Stimulated activated naive CD8-positive, alpha-beta T cell treated with anti-CD3 and anti-CD28 coated beads, Interleukin-15, Interleukin-2, amounts not matched to agents 100 U/mL and 50 U/mL, for 24 hours (primary cell): ENCODE measurements at regions not wholly inside any gene's neighbourhood (a gene's known extent, or its start where the extent isn't known, plus 50 kb on each side); places are given as distances from the start of the nearest gene placed in this dataset.
A peak's percentile ranks its signal among the peaks of the same experiment; 100 is the strongest.

Source experiments
- ATAC-seq: fragments of 150-1000 bp; cut with Tn5 transposase; one replicate; pipeline ENCODE4 v1.10.0; 2021
- DNase-seq: peaks from one replicate; pipeline ENCODE4 v3.0.0; 2021

GRCh38 chr14:31944256-31945073 is 132.6 kb upstream of the ARHGAP5 start:
- ATAC-seq (peak; percentile 10), DNase-seq (no peak)

DNA sequence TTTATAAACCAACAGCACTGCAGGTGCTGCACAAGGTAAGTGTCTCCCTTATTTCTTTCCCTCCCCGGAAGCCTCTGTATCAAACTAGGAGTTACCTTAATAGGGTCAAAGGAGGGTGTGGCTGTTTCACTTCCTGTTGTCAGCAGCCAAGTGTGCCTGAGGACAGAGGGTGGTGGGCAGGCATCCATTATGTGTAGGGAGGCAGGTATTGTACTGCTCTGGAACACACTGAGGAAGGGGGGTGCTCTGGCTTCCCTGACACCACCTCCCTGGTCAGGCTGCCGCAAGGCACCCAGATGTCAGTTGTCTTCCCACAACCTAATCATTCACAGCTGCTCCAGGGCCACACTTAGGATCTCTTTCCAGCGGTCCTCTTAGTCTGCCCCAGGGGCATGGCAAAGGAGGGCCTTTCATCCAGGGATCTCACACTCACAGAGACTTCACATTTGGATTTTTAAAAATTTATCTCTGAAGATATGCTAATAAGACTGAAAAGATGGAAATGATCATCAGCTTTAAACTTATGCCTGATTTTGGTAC is 132.0 kb upstream of the ARHGAP5 start:
- peak; percentile 20 for ATAC-seq
- no peak for DNase-seq

- DNase-seq = no peak
- no peak for ATAC-seq
Measured at GRCh38 chr14:31945701-31946100, 131.4 kb upstream of the ARHGAP5 start.

- DNase-seq = no peak
- no peak for ATAC-seq
Measured at GRCh38 chr14:31947076-31947475, 130.0 kb upstream of the ARHGAP5 start.

DNA sequence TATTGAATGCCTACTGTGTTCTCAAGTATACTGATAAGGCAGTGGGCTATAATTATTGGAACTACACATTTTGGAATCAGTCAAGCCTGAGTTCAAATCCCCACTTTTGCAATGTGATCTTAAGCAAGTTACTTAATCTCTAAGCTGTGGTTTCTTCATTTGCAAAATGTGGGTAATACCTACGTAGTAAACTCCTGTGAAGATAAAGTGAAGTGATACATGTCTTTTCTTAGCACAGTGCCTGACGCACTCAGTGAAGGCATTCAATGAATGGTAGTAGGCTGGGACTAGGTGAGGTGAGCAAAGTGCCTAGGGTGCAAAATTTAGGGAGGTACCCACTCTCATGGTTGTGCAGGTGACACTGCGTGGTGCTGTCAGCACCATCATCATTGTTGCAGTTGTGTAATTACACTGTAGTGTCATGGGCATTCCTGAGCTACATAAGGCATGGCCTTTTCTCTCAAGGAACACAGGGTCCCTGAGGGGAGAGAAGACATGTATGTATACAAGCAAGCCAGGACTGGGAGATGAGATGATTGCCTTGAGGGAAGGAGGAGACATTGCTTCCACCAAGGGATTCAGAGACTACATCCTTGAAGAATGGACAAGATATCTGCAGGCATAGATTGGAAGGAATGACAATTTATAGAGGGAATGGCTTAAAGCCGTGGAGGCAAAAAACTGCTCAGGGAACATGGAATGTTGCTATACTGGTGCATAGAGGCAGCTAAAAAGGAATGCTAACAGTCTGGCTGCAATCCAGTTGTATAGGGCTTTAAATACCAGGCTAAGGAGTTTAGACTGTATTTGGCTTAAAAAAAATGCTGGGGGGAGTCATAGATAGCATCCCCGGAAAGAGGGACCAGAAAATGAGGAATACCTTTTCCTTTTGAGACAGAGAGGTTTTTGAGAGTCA is 129.2 kb upstream of the ARHGAP5 start:
- ATAC-seq = no peak
- DNase-seq = no peak

- DNase-seq (no peak), ATAC-seq (no peak)
Measured at GRCh38 chr14:31949709-31950108, 127.4 kb upstream of the ARHGAP5 start.

GRCh38 chr14:31950331-31950730 is 126.8 kb upstream of the ARHGAP5 start:
- ATAC-seq (no peak), DNase-seq (no peak)

DNA sequence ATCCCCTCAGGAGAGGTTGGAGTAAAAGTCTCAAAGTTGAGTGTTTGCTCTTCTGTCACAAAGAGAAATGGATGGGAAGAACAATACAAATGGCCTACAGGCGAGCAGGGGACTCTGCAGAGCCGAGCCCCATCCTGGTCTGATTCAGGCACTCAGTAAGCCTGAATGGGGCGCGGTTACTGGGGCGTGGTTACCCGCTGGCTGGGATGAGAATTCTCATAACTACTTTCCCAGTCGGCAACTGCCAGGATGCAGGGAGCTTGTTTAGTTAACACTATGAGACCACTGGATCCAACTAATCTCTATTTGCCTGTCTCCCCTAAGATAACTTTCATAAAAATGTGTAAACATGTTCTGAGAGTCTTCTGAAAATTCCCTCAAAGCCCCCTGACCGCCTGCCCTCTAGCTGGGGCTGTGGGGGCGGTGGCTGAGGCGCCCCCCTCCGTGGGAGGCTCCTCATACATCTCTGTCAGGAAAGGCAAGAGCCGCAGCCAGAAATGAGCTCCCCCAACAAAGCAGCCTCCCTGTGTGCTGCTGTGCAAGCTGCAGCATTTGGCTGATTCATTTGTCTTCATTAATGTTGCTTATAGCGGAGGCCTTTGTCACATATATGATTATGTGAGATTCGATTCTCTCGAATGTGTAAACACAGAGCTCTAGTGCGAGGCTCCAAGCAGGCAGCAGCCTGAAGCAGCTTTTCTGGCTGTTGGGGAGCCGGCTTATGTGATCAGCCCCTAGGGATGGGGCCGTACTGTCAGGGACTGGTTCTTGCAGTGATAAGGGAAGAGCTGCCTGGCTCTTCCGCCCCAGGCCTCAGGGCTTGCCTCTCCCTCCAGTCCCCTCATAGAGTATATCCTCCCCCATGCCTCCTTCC is 126.1 kb upstream of the ARHGAP5 start:
- ATAC-seq (no peak), DNase-seq (no peak)

DNA sequence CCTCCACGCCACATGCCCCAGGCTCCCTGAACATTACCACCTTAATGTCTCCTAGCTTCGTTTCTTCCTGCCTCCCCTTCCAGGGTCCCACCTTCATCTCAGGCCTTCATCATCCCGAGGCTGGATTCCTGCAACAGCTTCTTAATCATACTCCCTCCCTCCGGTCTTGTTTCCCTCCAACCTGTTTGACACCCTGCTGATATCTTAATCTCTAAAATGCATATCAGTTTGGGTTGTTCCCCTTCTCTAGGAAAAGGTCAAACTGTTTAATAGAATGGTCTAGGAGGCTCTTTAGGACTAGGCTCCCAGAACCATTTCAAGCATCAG is 125.5 kb upstream of the ARHGAP5 start:
- ATAC-seq = no peak

DNA sequence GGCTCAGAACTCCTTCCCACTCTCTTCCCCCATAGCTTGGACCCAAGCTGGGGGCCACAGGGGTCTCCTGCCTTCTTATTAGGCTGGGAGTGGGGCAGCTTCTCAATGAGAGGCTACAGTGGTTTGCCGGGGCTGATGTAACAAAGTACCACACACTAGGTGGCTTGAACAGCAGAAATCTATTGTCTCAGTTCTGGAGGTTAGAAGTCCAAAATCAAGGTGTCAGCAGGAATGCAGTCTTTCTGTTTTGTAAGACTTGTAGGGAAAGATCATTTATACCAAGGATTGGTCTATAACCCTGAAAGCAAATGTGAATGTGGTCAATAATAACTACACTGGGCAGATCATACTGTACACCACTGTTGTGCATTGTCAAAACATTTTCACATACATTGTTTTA is 124.5 kb upstream of the ARHGAP5 start:
- no peak for ATAC-seq
- no peak for DNase-seq

More for the DNA sequence above, 125.5 kb upstream of the ARHGAP5 start:
- no peak for DNase-seq

GRCh38 chr14:31953210-31953609 is 123.9 kb upstream of the ARHGAP5 start:
- no peak for DNase-seq

DNA sequence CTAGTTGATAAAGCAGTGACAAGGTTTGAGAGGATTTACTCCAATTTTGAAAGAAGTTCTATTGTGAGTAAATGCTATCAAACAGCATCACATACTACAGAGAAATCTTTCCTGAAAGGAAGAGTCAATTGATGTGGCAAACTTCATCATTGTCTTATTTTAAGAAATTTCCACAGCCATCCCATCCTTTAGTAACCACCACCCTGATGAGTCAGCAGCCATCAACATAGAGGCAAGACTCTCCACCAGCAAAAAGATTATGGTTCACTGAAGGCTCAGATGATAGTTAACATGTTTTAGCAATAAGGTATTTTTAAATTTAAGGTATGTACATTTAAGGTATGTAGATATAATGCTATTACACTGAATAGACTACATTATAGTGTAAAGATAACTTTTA is 122.1 kb upstream of the ARHGAP5 start:
- ATAC-seq = no peak
- no peak for DNase-seq

More at GRCh38 chr14:31953210-31953609, 123.9 kb upstream of the ARHGAP5 start:
- ATAC-seq = no peak

GRCh38 chr14:31955936-31956579 is 121.0 kb upstream of the ARHGAP5 start:
- DNase-seq (no peak), ATAC-seq (no peak)

DNA sequence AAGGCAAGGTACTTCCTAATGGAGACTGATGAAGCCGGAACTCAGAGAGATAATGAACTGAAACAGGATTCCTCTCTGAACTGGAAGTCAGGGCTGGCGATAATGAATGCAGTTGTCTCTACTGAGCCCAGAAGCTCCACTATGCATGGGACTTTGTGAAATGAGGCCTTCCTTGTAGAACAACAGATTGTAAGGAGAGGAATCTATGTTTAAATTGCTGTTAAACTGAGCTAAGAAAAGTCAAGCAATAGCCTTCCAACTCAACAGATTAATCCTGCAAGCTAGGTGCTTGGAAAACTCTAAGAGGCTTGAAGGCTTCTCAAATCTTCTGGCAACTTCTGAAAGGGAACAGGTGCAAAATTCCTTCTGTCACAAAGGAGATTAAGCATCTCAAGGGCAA is 119.5 kb upstream of the ARHGAP5 start:
- ATAC-seq = no peak
- DNase-seq = no peak

GRCh38 chr14:31960039-31960438 is 117.1 kb upstream of the ARHGAP5 start:
- no peak for ATAC-seq
- DNase-seq = no peak

- no peak for DNase-seq
- no peak for ATAC-seq
Measured at GRCh38 chr14:31961896-31962295, 115.2 kb upstream of the ARHGAP5 start.

GRCh38 chr14:31962920-31963319 is 114.2 kb upstream of the ARHGAP5 start:
- ATAC-seq (no peak), DNase-seq (no peak)

GRCh38 chr14:31963587-31963986 is 113.5 kb upstream of the ARHGAP5 start:
- no peak for DNase-seq
- ATAC-seq = no peak

GRCh38 chr14:31964490-31964889 is 112.6 kb upstream of the ARHGAP5 start:
- no peak for ATAC-seq
- no peak for DNase-seq

- ATAC-seq (no peak), DNase-seq (no peak)
Measured at GRCh38 chr14:31965071-31965734, 111.9 kb upstream of the ARHGAP5 start.
